Fibroblast of skin of right quadriceps (primary cell): ENCODE measurements at regions not wholly inside any gene's neighbourhood (a gene's known extent, or its start where the extent isn't known, plus 50 kb on each side); places are given as distances from the start of the nearest gene placed in this dataset.
"Not testable (repeated sequence)": the region's sequence is repeated elsewhere in the genome, so short reads cannot be mapped to it uniquely, and the experiment has no call there.

Experiments
- DNase-seq: peaks from one replicate; pipeline ENCODE4 v3.0.0-alpha.2; 2013

DNA sequence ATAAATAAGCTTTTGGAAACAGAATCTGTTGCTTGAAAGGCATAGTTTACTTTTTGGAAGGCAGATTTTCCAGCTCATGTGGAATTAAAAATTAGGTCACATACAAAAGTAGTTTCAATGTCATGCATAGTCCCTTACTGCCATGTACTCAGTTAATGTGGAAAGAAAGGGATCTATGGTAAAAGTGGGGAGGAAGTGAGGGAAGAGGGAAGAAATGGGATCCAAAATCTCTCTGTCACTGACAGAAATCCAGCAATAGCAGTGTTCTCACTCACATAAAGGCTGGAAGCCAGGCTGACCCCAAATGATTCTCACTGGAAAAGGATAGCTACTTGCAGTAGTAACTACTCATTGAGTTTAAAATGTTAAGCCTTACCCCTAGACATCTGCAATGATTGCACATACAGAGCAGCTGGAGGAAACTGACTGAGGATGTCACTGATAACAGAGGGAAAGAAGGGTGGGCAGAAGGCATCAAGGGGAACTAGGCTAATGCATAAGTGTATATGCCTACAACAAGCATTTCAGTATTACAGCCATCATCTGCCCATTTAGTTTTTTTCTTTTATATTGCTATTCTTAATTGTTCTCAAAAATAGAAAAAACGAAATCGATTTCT lies 445.6 kb downstream of the FAT4 start:
- no peak for DNase-seq

DNA sequence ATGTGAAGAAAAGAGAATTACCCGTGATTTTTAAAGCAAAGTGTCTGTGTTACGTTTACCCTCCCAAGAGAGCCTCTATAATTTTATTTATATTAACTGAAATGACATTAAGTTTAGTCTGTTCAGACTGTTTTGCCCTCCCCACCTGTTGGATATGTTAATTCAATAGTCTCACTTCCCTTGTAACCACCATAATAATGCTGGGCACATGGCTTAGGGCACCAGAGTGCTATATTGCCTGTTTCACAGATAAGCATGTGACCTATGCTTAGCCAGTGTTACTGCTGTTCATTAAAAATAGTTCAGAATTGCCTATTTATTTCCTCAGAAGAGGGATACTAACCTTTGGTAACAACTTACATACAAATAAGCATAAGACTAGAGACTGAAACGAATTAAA lies 446.2 kb downstream of the FAT4 start:
- no peak for DNase-seq

DNA sequence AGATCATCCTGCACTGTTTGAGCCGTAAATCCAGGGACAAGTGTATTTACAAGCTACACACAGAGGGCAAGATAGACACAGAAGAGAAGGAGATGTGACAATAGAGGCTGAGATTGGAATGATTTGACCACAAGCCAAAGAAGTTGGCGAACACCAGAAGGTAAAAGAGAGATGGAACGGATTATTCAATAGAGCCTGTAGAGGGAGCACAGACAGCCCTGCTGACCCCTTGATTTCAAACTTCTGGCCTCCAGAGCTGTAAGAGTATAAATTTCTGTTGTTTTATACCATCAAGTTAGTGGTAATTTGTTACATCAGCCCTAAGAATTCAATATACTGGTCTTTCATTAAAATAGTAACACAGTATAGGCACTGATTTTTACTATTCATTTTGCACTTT lies 447.8 kb downstream of the FAT4 start:
- DNase-seq = peak; percentile 3

GRCh38 chr4:125765941-125766340 lies 451.2 kb downstream of the FAT4 start:
- DNase-seq = peak; percentile 24

GRCh38 chr4:125770814-125771398 lies 456.2 kb downstream of the FAT4 start:
- DNase-seq = no peak

DNA sequence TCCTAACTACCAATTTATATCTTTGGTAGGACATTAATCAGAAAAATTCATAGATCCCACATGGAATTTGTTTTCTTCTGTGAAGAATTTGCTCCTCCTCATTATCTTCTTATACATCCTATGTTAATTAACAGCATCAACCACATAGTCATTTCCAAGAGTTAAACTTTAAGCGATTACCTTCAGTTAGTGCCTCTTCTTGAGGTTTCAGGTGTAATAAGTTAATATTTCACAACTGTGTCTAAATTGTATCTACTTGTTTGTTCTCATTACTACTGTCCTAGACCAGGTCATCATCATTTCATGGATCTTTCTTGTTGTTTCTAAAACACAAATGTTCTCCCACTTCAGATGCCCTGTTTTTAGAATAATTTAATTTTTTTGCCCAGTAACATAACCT lies 457.9 kb downstream of the FAT4 start:
- no peak for DNase-seq

- DNase-seq = no peak
Measured at GRCh38 chr4:125773502-125773901, 458.7 kb downstream of the FAT4 start.

DNA sequence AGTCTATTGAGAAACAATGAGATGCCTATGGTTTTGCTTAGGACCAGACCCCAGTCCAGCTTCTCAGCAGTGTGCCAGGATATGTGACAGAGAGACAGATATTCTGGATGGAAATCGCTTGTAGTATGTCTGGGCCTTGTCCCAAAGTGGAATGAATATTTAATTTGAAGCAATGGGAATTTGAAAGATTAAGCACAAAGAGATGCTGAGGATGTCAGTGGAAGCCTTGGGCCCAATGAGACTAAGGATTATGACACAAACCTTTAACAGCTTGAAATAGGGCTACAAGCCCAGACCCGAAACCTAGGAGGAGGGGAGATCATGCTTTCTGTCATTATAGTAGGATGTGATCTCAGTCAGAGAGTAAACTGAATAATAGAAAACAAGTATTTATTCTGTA lies 459.2 kb downstream of the FAT4 start:
- no peak for DNase-seq

DNA sequence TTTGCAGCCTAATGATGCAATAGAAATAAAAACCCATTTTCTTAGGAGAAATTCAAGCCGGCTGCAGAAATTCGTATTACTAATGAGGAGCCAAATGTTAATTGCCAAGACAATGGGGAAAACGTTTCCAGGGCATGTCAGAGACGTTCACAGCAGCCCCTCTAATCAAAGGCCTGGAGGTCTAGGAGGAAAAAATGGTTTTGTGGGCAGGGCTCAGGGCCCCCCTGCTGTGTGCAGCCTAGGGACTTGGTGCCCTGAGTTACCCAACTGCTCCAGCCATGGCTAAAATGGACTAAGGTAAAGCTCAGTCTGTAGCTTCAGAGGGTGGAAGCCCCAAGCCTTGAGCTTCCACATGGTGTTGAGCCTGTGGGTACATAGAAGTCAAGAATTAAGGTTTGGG lies 461.4 kb downstream of the FAT4 start:
- no peak for DNase-seq

- DNase-seq = peak; percentile 47
Measured at GRCh38 chr4:125780164-125780563, 465.4 kb downstream of the FAT4 start.

DNA sequence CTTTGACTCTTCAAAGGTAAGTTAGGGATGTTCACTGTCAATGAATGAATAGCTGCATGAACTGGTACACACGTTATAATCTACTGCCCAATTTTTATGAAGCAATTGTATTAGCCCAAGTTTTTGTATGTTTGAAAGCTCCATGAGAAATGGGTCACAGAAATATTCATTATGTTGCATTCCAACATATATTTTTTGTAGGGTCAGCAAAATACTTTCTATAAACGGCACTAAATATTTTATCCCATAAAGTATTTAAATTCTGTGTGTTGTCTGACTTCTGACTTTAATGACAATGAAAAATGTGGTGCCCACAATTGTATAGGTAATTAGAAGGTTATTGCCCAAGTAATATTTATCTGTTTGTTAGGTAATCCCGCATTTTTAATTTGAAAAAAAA lies 466.0 kb downstream of the FAT4 start:
- DNase-seq = no peak

- DNase-seq = no peak
Measured at GRCh38 chr4:125781651-125782050, 466.9 kb downstream of the FAT4 start.

DNA sequence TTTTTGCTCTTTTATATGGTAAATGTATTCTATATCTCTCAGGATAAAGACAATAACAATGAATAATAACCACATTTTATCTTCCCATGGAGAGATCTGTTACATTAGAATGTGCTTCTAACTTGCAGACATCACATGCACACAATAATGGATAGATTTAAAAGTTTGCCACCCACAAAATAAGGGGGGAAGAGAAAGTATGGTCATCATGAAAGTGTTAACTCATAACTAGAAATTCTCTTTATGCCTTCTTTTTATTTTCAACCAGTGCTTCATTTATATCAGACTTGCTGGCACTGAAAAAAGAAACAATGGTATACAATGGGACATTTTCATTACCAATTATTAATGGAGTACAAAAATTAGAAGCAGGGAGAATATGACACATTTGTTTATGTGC lies 470.0 kb downstream of the FAT4 start:
- no peak for DNase-seq

- DNase-seq = no peak
Measured at GRCh38 chr4:125787707-125788106, 473.0 kb downstream of the FAT4 start.

DNA sequence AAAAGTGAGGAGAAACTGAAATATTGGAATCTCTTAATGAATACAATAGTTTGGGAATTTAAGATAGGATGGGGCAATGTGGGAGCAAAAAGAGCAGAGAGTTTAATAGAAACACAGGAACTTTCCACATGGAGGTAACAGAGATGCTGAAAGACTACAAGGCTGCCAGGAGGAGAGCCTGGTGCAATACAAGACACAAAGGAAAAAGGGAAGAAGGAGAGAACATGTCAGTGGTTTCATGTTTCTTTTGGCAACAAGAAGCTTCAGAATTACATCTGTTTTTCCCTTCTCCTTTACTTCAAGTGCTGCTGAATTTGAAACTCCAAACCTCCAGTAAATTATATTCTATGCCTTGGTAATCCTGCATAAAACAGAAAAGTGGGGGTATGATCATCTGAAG lies 474.3 kb downstream of the FAT4 start:
- DNase-seq = no peak

DNA sequence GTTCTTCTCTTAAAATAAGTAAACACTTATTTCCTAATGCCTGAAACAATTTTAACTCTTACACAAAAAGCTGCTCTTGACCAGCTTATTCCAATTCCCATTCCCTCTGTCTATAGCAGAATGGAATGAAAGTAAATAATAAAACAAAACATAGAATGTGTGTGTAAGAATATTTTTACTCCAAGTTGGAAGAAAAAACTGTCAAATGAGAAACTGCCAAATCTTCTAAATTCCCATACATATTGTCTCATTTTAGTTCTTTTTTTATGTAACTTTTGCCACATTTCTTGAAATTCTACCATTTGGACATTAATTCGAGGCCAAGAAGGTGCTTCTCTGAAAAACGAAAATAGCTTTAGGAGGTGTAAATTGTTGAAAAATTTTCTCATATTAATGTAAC lies 477.1 kb downstream of the FAT4 start:
- DNase-seq = no peak

DNA sequence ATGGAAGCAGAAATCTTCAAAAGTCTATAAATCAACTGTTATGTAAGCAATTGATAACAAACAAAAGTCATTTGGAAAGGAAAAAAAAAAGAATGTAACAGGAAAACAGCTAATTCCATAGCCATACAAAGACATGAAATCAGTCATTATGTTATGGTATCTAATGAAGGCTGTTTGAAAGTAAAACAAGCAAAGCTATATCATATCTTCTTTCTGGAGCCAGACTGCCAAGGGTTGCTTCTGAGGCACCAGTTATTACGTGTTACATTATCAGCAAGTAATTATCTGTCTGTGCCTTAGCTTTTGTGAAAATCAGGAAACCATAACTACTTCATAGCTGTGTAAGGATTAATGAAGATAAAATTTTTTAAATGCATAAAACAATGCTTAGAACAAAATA lies 480.2 kb downstream of the FAT4 start:
- DNase-seq = no peak

GRCh38 chr4:125796138-125796537 lies 481.4 kb downstream of the FAT4 start:
- no peak for DNase-seq

- DNase-seq = not testable (repeated sequence)
Measured at GRCh38 chr4:125797621-125798020, 482.9 kb downstream of the FAT4 start.

DNA sequence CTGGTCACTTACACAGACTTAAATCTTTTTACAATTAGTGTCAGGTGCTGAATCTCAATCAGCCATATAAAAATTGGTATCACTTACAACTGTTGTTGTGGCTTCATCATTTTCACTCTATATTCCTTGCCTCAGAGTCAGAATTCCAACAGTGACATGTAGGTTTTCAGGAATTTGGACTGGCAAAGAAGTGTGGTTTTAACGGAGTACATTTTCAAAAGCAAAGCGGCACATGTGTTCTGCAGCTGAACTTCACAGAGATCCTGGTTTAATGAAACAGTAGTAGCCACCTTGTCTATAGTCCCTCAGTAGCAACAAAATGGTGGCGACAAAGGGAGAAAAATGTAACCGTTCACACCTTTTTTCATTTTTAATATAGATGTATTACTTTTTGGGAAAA lies 486.6 kb downstream of the FAT4 start:
- DNase-seq = peak; percentile 51

DNA sequence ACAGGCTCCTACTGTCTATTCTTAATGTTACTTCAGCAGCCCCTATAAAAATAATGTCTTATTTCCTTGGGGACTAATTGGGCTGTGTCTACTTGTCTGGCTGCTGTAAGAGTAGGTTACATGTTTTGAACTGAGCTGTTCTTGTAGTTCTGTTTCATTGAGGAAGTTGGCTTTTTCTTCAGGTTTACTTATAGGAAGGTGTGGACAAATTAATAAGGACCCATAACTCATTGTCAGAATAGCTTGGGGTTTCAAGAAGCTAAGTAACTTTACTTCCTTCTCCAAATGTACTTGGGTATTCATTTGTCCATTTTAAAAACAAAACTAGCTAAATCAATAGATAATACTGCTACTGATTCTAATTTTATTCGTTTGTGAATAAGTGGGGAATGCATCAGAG lies 487.2 kb downstream of the FAT4 start:
- DNase-seq = no peak

GRCh38 chr4:125808022-125808421 lies 493.3 kb downstream of the FAT4 start:
- no peak for DNase-seq

- no peak for DNase-seq
Measured at GRCh38 chr4:125808570-125808969, 493.8 kb downstream of the FAT4 start.

DNA sequence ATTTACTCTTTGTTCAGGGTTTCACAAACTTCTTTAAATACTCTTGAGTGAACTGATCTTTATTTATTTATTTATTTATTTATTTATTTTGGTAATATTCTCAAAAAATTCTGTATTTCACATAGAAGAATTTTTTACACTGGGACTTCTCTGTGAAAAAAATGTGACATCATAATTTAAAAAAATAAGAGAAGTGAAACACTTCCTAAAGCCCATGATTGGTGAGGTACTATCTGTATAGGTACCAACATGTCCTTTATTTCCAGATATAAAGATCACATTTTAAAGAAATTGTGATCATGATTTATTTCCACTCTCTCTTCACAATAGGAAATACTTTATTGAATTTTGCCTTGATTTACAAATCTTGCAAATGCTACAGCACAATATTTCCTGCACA lies 497.1 kb downstream of the FAT4 start:
- DNase-seq = no peak
